ENCODE measurements at regions not wholly inside any gene's neighbourhood (a gene's known extent, or its start where the extent isn't known, plus 50 kb on each side); places are given as distances from the start of the nearest gene placed in this dataset.
"Not testable (repeated sequence)": the region's sequence is repeated elsewhere in the genome, so short reads cannot be mapped to it uniquely, and the experiment has no call there.

GRCh38 chr3:6025032-6025431, 835.9 kb upstream of the GRM7 start:
- intact Hi-C loops (cut with DNase I) = no loop called here
- Histone ChIP-seq H3K9me3 (no peaks in the 10 kb centered on the region), H3K4me3 (no peak overlapping the region), H3K27me3 (no peaks in the 10 kb centered on the region), H3K36me3 (no peaks in the 10 kb centered on the region), H3K4me1 (ENCODE audit: insufficient read depth) (no peaks in the 10 kb centered on the region), H3K27ac (no peak overlapping the region)
- WGBS, 3 donors = 75 to 84% (median 78%) methylated on average over 1 of the region's 1 CpG
- no peak for DNase-seq
- no peak for TF ChIP-seq CTCF (IDR thresholded peaks at IDR 0.05)
- no peak for TF ChIP-seq POLR2A (IDR thresholded peaks at IDR 0.05)
- no peak for TF ChIP-seq EP300 (IDR thresholded peaks at IDR 0.05)

- H3K27me3 ChIP-seq; H3K4me1 ChIP-seq (ENCODE audit: insufficient read depth); H3K27ac ChIP-seq; H3K36me3 ChIP-seq; DNase-seq; H3K4me3 ChIP-seq; H3K9me3 ChIP-seq; intact Hi-C loops (cut with DNase I): not testable (repeated sequence)
- WGBS, 3 donors = 24 to 32% (median 32%) methylated on average over 4 of the region's 4 CpGs
These were observed 830.3 kb upstream of the GRM7 start for GRCh38 chr3:6030648-6031047.

DNA sequence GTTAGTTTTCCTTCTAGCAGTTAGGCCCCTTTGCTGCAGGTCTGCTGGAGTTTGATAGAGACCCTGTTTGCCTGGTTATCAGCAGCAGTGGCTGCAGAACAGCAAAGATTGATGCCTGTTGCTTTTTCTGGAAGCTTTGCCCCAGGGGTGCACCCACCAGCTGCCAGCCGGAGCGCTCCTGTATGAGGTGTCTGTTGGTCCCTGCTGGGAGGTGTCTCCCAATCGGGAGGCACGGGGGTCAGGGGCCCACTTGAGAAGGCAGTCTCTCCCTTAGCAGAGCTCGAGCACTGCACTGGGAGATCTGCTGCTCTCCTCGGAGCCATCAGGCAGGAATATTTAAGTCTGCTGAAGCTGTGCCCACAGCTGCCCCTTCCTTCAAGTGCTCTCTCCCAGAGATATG, 825.3 kb upstream of the GRM7 start:
- TF ChIP-seq POLR2A (IDR thresholded peaks at IDR 0.05) (no peak), CTCF (IDR thresholded peaks at IDR 0.05) (no peak), EP300 (IDR thresholded peaks at IDR 0.05) (no peak)
- H3K27me3 ChIP-seq = no peaks in the 10 kb centered on the region
- intact Hi-C loops (cut with DNase I) = no loop called here
- H3K4me1 ChIP-seq (ENCODE audit: insufficient read depth) = no peaks in the 10 kb centered on the region
- WGBS, 3 donors = 86 to 89% (median 88%) methylated on average over 6 of the region's 6 CpGs
- H3K9me3 ChIP-seq = no peaks in the 10 kb centered on the region
- no peak overlapping the region for H3K27ac ChIP-seq
- no peak overlapping the region for H3K4me3 ChIP-seq
- DNase-seq = no peak
- H3K36me3 ChIP-seq = no peaks in the 10 kb centered on the region

GRCh38 chr3:6039971-6040370, 820.9 kb upstream of the GRM7 start:
- DNase-seq = no peak
- Histone ChIP-seq H3K9me3 (no peaks in the 10 kb centered on the region), H3K27me3 (no peaks in the 10 kb centered on the region), H3K27ac (no peak overlapping the region), H3K4me3 (no peak overlapping the region), H3K4me1 (ENCODE audit: insufficient read depth) (no peaks in the 10 kb centered on the region), H3K36me3 (no peaks in the 10 kb centered on the region)
- TF ChIP-seq POLR2A (IDR thresholded peaks at IDR 0.05) = no peak
- TF ChIP-seq EP300 (IDR thresholded peaks at IDR 0.05) = no peak
- TF ChIP-seq CTCF (IDR thresholded peaks at IDR 0.05) = no peak
- intact Hi-C loops (cut with DNase I) = no loop called here
- 28 to 33% (median 31%) methylated on average over 3 of the region's 3 CpGs for WGBS, 3 donors

- TF ChIP-seq EP300 (IDR thresholded peaks at IDR 0.05) (no peak), CTCF (IDR thresholded peaks at IDR 0.05) (no peak), POLR2A (IDR thresholded peaks at IDR 0.05) (no peak)
- H3K27me3 ChIP-seq = no peaks in the 10 kb centered on the region
- WGBS, 3 donors = 48 to 67% (median 53%) methylated on average over 1 of the region's 1 CpG
- DNase-seq = no peak
- no peaks in the 10 kb centered on the region for H3K9me3 ChIP-seq
- H3K4me1 ChIP-seq (ENCODE audit: insufficient read depth) = no peaks in the 10 kb centered on the region
- intact Hi-C loops (cut with DNase I) = no loop called here
- no peaks in the 10 kb centered on the region for H3K36me3 ChIP-seq
- H3K27ac ChIP-seq = no peak overlapping the region
- H3K4me3 ChIP-seq = no peak overlapping the region
These were observed 819.0 kb upstream of the GRM7 start for GRCh38 chr3:6041894-6042293.
